ENCODE measurements at regions not wholly inside any gene's neighbourhood (a gene's known extent, or its start where the extent isn't known, plus 50 kb on each side); places are given as distances from the start of the nearest gene placed in this dataset.
A peak's percentile ranks its signal among the peaks of the same experiment; 100 is the strongest.
"Not testable (repeated sequence)": the region's sequence is repeated elsewhere in the genome, so short reads cannot be mapped to it uniquely, and the experiment has no call there.

- peak; percentile 92 for ATAC-seq
- no peak for DNase-seq (ENCODE audit: low spot score)
Observed at GRCh38 chr3:166837535-166837934, 542.6 kb downstream of the ZBBX start.

- DNase-seq (ENCODE audit: low spot score): no peak
- no peak for ATAC-seq
Observed at GRCh38 chr3:166836836-166837235, 543.3 kb downstream of the ZBBX start.

- DNase-seq (ENCODE audit: low spot score) (no peak), ATAC-seq (peak; percentile 97)
Observed at GRCh38 chr3:166829896-166830295, 550.2 kb downstream of the ZBBX start.

GRCh38 chr3:166818464-166818863, 561.6 kb downstream of the ZBBX start:
- ATAC-seq: no peak
- no peak for DNase-seq (ENCODE audit: low spot score)

DNA sequence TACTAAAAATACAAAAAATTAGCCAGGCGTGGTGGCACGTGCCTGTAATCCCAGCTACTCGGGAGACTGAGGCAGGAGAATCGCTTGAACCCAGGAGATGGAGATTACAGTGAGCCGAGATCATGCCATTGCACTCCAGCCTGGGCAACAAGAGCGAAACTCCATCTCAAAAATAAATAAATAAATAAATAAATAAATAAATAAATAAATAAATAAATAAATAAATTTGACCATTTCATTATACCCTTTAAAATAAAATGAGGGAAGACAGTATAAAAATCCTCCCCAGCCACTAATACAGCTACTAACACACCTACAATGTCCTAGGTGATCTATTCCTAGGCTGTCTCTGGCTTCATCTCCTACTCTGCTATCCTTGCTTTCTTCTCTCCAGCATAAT, 562.8 kb downstream of the ZBBX start:
- DNase-seq (ENCODE audit: low spot score); ATAC-seq: not testable (repeated sequence)

- no peak for DNase-seq (ENCODE audit: low spot score)
- ATAC-seq: no peak
Observed at GRCh38 chr3:166810741-166811445, 569.2 kb downstream of the ZBBX start.

GRCh38 chr3:166809520-166809919, 570.6 kb downstream of the ZBBX start:
- ATAC-seq: no peak
- DNase-seq (ENCODE audit: low spot score): no peak

DNA sequence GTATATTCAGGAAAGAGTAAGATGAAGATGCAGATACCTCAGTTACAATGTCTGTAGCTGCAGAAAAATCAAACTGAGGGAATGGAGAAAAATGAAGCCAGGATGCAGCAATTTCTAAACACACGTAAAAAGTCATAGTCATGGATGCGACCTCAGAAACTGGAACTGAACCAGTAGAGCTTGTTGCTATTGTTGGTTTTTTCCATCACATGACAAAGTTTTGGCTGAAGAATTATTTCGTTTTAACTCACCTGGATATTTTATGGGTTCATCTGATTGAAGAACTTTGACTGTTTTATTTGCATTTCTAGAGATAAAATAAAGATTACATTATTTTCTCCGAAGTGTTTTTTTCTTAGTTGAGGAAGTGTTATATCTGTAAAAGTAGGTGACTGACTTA, 591.2 kb downstream of the ZBBX start:
- no peak for DNase-seq (ENCODE audit: low spot score)
- no peak for ATAC-seq

GRCh38 chr3:166785876-166786275, 594.2 kb downstream of the ZBBX start:
- no peak for ATAC-seq

GRCh38 chr3:166783206-166783605, 596.9 kb downstream of the ZBBX start:
- ATAC-seq: no peak
- DNase-seq (ENCODE audit: low spot score): no peak

More at GRCh38 chr3:166785876-166786275, 594.2 kb downstream of the ZBBX start:
- no peak for DNase-seq (ENCODE audit: low spot score)

DNA sequence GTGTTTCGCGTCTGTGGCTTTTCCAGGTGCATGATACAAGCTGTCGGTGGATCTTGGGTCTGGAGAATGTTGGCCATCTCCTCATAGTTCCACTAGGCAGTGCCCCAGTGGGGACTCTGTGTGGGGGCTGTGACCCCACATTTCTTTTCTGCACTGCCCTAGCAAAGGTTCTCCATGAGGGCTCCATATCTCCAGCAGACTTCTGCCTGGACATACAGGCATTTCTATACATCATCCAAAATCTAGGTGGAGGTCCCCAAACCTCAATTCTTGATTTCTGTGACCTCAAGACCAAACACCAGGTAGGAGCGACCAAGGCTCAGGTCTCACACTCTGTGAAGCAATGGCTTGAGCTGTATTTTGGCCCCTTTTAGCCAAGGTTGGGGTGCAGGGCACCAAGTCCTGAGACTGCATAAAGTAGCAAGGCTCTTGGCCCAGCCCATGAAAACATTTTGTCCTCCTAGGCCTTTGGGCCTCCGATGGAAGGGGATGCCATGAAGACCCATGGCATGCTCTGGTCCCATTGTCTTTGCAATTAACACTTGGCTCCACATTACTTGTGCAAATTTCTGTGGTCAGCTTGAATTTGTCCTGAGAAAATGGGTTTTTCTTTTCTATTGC, 615.3 kb downstream of the ZBBX start:
- no peak for DNase-seq (ENCODE audit: low spot score)
- no peak for ATAC-seq

DNA sequence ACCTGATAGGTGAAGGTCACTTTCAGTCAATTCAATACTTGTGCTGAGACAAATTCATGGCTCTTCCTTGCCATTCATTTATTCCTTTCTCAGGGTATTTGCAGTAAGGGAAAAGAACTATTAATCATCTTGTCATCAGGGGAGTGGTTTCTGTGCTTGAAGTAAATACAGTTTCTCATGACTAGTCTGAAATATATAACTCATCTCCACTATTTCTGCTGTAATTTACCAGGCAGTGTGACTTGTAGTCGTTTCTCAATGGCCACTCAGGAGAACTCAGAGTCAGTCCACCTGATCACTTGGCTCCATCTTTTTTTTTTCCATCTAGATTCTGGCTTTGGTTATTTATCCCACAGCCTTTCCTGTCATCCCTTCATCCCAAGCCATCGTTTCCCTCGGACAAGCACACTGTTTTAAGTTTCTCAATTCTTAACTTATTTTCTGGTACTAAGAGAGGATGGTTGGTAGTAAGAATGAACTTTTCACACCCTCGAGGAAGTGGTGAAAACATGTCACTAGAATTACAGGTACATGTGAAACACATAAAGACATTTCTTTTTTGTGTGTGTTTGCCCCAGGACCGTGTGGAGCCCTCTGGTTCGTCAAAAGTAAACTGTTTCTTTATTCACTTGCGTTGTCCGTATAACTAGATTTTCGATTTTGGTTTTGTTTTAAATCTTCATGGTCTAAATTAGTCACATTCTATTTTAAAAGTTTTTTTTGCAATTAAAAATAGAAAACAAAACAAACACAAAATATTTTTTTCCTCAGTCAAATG, 620.2 kb downstream of the ZBBX start:
- DNase-seq (ENCODE audit: low spot score) (no peak), ATAC-seq (no peak)

- DNase-seq (ENCODE audit: low spot score) (no peak), ATAC-seq (no peak)
Observed at GRCh38 chr3:166752214-166752613, 627.9 kb downstream of the ZBBX start.

GRCh38 chr3:166743481-166744134, 636.5 kb downstream of the ZBBX start:
- DNase-seq (ENCODE audit: low spot score): no peak
- ATAC-seq: no peak

GRCh38 chr3:166734734-166735133, 645.4 kb downstream of the ZBBX start:
- DNase-seq (ENCODE audit: low spot score): no peak
- no peak for ATAC-seq

DNA sequence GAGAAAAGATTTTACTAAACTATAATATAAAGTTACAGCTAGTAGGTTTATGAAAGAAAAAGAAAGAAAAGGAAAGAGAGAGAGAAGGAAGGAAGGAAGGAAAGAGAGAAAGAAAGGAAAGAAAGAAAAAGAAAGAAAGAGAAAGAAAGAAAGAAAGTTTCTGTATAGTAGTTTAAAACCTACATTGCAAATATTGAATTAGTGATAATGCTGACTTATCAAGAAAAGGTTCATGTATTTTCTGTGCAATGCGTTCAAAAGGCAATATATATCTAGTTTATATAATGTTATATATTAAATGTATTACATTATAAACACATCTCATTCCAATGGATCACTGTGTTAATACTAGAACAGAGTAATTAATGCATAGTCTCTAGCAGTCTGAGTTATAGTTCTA, 648.4 kb downstream of the ZBBX start:
- ATAC-seq (no peak), DNase-seq (ENCODE audit: low spot score) (no peak)

GRCh38 chr3:166721466-166721865, 658.6 kb downstream of the ZBBX start:
- DNase-seq (ENCODE audit: low spot score): no peak
- ATAC-seq: no peak

GRCh38 chr3:166714206-166714605, 665.9 kb downstream of the ZBBX start:
- no peak for DNase-seq (ENCODE audit: low spot score)
- ATAC-seq: no peak

DNA sequence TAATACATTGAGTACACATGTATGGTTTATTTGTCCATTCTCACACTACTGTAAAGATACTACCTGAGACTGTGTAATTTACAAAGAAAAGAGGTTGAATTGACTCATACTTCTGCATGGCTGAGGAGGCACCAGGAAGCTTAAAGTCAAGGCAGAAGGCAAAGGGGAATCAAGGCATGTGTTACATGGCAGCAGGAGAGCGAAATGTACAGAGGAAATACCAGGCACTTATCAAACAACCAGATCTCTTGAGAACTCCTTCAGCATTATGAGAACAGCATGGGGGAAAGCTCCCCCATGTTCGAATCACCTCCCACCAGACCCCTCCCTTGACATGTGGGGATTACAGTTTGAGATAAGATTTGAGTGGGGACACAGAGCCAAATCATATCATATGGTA, 666.3 kb downstream of the ZBBX start:
- ATAC-seq (no peak), DNase-seq (ENCODE audit: low spot score) (no peak)

DNA sequence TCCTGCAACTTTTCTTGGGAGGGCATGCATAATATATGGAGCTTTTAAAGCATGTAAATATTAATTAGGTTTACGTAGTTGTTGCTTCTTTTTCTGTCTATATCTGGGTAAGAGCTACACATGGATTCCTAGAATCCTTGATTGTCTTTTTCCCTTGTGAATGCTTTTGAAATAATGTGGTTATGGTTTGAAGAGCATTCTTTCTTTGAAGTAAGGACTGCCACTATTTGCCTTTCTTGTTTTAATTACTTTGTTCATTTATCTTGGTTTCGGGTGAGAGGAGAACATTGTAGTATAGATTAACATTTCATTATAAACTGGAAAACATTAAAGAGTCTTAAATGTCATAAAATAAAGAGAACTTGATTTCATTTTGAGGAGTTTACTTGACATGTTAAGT, 674.0 kb downstream of the ZBBX start:
- DNase-seq (ENCODE audit: low spot score): no peak
- ATAC-seq: no peak

- DNase-seq (ENCODE audit: low spot score): no peak
- no peak for ATAC-seq
Observed at GRCh38 chr3:166697495-166697894, 682.6 kb downstream of the ZBBX start.

DNA sequence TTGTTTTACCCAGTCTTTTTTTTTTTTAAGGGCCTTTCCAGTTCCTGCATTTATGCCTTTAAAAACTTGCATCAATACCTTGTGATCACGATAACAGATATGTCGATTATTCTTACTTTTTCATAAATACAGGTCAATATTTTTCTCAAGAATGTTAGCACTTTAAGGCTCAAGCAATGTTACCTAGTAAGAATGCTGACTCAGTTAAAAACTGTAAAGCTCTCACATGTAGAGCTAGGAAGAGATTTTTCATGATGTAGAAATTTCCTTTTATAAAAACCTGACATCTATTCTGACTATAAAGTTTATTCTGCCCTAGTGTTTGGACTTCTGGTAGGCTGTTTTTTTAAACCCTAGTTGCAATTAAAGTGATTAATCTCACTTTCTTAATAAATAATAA, 684.0 kb downstream of the ZBBX start:
- no peak for ATAC-seq
- no peak for DNase-seq (ENCODE audit: low spot score)

Measured in left lobe of liver (tissue), 2 donors.